Colonic mucosa (tissue), 4 donors: ENCODE measurements at regions not wholly inside any gene's neighbourhood (a gene's known extent, or its start where the extent isn't known, plus 50 kb on each side); places are given as distances from the start of the nearest gene placed in this dataset.

Experiments used
- DNase-seq: peaks from one replicate; pipeline ENCODE4 v3.0.0-alpha.2; 2020
- H3K27ac ChIP-seq: fragments of 200-600 bp; one replicate; pipeline ENCODE4 v1.8.0; 2021
- H3K27me3 ChIP-seq: fragments of 200-600 bp; one replicate; pipeline ENCODE4 v1.8.0; 2021
- H3K36me3 ChIP-seq: fragments of 200-600 bp; one replicate; pipeline ENCODE4 v1.8.0; 2021
- H3K4me1 ChIP-seq: fragments of 200-600 bp; one replicate; pipeline ENCODE4 v1.8.0; 2021; ENCODE audit warnings: mild to moderate bottlenecking
- H3K4me3 ChIP-seq: fragments of 200-600 bp; one replicate; pipeline ENCODE4 v1.8.0; 2021
- H3K9ac ChIP-seq, 2 donors: one replicate each; pipeline ENCODE4 v1.7.0; 2013; ENCODE audit warnings: control low read depth in 2 of 2, low read depth in 2 of 2, low read length in 2 of 2
- H3K9me3 ChIP-seq: fragments of 200-600 bp; one replicate; pipeline ENCODE4 v1.8.0; 2021
- CTCF ChIP-seq: fragments of 200-600 bp; IDR thresholded peaks from one replicate; pipeline ENCODE4 v1.8.0; 2022; ENCODE audit warnings: antibody characterized with exemption, mild to moderate bottlenecking
- intact Hi-C: fragments of 100-400 bp; cut with DNase I; formaldehyde crosslinking; loops from one replicate; pipeline ENCODE4 v1.14.1; 2022
- donor health status: healthy.
- donor health status: DM: no; HTN: no; CAD: no.
- donor health status: DM: no; HTN: no; CAD: no.

DNA sequence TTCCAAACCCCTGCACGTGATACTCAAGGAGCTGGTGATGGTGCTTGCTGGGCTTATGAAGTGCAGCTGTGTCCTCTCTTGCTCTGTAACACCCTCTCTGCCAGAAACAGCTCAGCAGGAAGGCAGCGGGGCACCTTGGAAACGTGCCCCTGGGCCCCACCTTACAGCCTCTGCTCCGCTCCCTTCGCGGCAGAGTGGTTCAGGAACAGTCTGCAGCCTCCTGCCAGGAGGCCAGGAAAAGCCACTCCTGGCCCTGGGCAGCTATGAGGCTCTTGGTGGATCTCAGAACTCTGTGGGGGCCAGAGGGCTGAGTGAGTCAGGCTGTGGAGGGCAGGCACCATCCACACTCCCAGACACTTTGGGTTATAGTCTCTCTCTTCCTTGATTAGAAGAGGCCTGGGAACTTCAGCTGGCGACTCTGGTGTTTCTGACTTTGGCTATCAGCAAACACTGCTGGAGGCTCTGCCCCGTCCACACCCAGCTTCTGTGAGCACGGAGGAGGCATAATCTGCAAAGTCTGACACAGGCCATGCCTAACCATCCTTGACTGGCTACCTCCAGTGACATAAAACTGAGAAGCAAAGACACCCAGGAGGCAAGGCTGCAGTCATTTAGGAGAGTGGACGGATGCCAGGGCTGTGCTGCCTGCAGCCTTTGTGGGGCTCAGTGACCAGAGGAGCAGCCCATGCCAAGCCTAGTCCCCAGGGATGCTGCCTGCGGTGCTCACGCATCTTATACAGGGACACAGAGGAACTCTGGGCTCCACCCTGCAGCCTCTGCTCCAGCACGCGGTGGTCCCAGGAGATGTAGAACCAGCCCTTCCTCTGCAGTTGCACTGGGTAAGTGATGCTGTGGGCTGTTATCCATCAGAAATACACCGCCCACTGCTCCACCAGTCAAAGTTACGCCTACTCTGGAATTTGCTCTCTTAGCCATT is 65.3 kb downstream of the METRNL start:
- TF ChIP-seq CTCF = no peak
- Histone ChIP-seq H3K4me1 (no peaks in the 10 kb centered on the region), H3K4me3 (no peak overlapping the region), H3K27me3 (no peaks in the 10 kb centered on the region), H3K36me3 (no peaks in the 10 kb centered on the region), H3K27ac (no peak overlapping the region), H3K9ac (no peak overlapping the region), H3K9me3 (no peaks in the 10 kb centered on the region)
- DNase-seq = no peak
- intact Hi-C loops = no loop called here

DNA sequence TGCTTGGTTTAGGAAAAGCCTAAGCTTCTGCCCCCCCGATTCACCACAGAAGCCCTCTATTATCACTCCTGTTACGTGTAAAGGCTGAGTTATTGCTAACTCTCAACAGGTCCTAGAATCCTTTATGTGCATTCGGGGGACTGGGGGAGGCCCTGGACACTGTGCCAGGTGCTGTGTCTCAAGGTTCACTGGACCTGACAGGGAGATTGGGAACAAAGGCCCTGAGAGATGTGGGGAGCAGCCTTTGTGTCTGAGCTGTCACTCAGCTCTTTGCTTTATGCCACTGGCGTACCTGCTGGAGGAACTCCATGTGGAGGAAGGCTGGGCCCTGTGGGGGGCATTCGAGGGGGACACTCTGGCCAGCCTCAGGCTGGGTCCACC is 65.9 kb downstream of the METRNL start:
- Histone ChIP-seq H3K27ac (no peak overlapping the region), H3K4me1 (no peaks in the 10 kb centered on the region), H3K27me3 (no peaks in the 10 kb centered on the region), H3K36me3 (no peaks in the 10 kb centered on the region), H3K4me3 (no peak overlapping the region), H3K9me3 (no peaks in the 10 kb centered on the region), H3K9ac (no peak overlapping the region)
- intact Hi-C loops = no loop called here
- no peak for DNase-seq
- no peak for TF ChIP-seq CTCF

GRCh38 chr17:83145831-83146230 is 66.4 kb downstream of the METRNL start:
- H3K27ac ChIP-seq = no peak overlapping the region
- TF ChIP-seq CTCF = no peak
- no peak for DNase-seq
- intact Hi-C loops = no loop called here
- H3K36me3 ChIP-seq = no peaks in the 10 kb centered on the region
- no peak overlapping the region for H3K4me3 ChIP-seq
- no peak overlapping the region for H3K9ac ChIP-seq
- H3K4me1 ChIP-seq = no peaks in the 10 kb centered on the region
- H3K9me3 ChIP-seq = no peaks in the 10 kb centered on the region
- no peaks in the 10 kb centered on the region for H3K27me3 ChIP-seq

- intact Hi-C loops = no loop called here
- DNase-seq = no peak
- no peaks in the 10 kb centered on the region for H3K9me3 ChIP-seq
- H3K4me3 ChIP-seq = no peak overlapping the region
- no peak overlapping the region for H3K9ac ChIP-seq
- no peaks in the 10 kb centered on the region for H3K27me3 ChIP-seq
- TF ChIP-seq CTCF = no peak
- no peaks in the 10 kb centered on the region for H3K4me1 ChIP-seq
- H3K27ac ChIP-seq = no peak overlapping the region
- no peaks in the 10 kb centered on the region for H3K36me3 ChIP-seq
Observed at GRCh38 chr17:83146347-83146746, 66.9 kb downstream of the METRNL start.

GRCh38 chr17:83147280-83147679 is 67.9 kb downstream of the METRNL start:
- intact Hi-C loops = no loop called here
- Histone ChIP-seq H3K27ac (no peak overlapping the region), H3K4me1 (no peaks in the 10 kb centered on the region), H3K9ac (no peak overlapping the region), H3K36me3 (no peaks in the 10 kb centered on the region), H3K4me3 (no peak overlapping the region), H3K9me3 (no peaks in the 10 kb centered on the region), H3K27me3 (no peaks in the 10 kb centered on the region)
- no peak for DNase-seq
- no peak for TF ChIP-seq CTCF
